OCI-LY7 (cell line): ENCODE measurements at regions not wholly inside any gene's neighbourhood (a gene's known extent, or its start where the extent isn't known, plus 50 kb on each side); places are given as distances from the start of the nearest gene placed in this dataset.

Experiments used
- BruUV-seq: library from RNA; stranded (reverse); fragments of 400-500 nt; replicated peaks from 2 replicates; lab custom pipeline; 2021; lab: Mats Ljungman, UMichigan
- CTCF ChIA-PET: fragments of 300-600 bp; sonication (Branson Sonifier 250); formaldehyde crosslinking; loops from one replicate; lab custom pipeline; 2022; ENCODE audit warnings: antibody characterized with exemption; ENCODE audit not compliant: unreplicated experiment; lab: Charles Lee
- POLR2A ChIA-PET: fragments of 300-600 bp; sonication (Branson Sonifier 250); formaldehyde crosslinking; loops from one replicate; lab custom pipeline; 2022; ENCODE audit warnings: antibody characterized with exemption; lab: Charles Lee
- DNase-seq: peaks from one replicate; pipeline ENCODE4 v3.0.0-alpha.2; 2015; ENCODE audit warnings: low spot score
- H2AFZ ChIP-seq: fragments of 200-600 bp; sonication (generic), shearing (Covaris generic); 2 replicates; pipeline ENCODE4 v1.6.1; 2014; ENCODE audit warnings: mild to moderate bottlenecking, antibody characterized with exemption, low read length, moderate library complexity
- H3K27ac ChIP-seq: fragments of 200-600 bp; sonication (generic); 2 replicates; pipeline ENCODE4 v1.5.1; 2014; ENCODE audit warnings: mixed run types, low read depth, mild to moderate bottlenecking, moderate library complexity, low read length, inconsistent platforms; ENCODE audit not compliant: poor library complexity, severe bottlenecking
- H3K36me3 ChIP-seq: fragments of 200-600 bp; sonication (generic); 2 replicates; pipeline ENCODE4 v1.6.1; 2014; ENCODE audit warnings: mild to moderate bottlenecking, antibody characterized with exemption, low read length, moderate library complexity, mixed read lengths; ENCODE audit not compliant: insufficient read depth
- H3K4me1 ChIP-seq: fragments of 200-600 bp; sonication (generic); 2 replicates; pipeline ENCODE4 v1.5.1; 2014; ENCODE audit warnings: mild to moderate bottlenecking, low read length; ENCODE audit not compliant: insufficient read depth, poor library complexity, severe bottlenecking
- H3K4me2 ChIP-seq: fragments of 200-600 bp; sonication (generic); 2 replicates; pipeline ENCODE4 v1.6.1; 2014; ENCODE audit warnings: mild to moderate bottlenecking, low read length
- H3K4me3 ChIP-seq: fragments of 200-600 bp; sonication (generic); 2 replicates; pipeline ENCODE4 v1.5.1; 2014; ENCODE audit warnings: mild to moderate bottlenecking, low read depth, low read length; ENCODE audit not compliant: poor library complexity, severe bottlenecking
- H3K79me2 ChIP-seq: fragments of 200-600 bp; sonication (generic); 2 replicates; pipeline ENCODE4 v1.6.1; 2016; ENCODE audit warnings: low read depth, mild to moderate bottlenecking, low read length, moderate library complexity, mixed read lengths; ENCODE audit not compliant: insufficient read depth
- H3K9me2 ChIP-seq: fragments of 200-600 bp; sonication (generic); 2 replicates; pipeline ENCODE4 v1.6.1; 2016; ENCODE audit warnings: mild to moderate bottlenecking, low read length, mixed read lengths; ENCODE audit not compliant: insufficient read depth
- H3K9me3 ChIP-seq: fragments of 200-600 bp; sonication (generic); 2 replicates; pipeline ENCODE4 v1.6.1; 2014; ENCODE audit warnings: mild to moderate bottlenecking, mixed run types, low read length, mixed read lengths
- H4K20me1 ChIP-seq: fragments of 200-600 bp; sonication (generic); 2 replicates; pipeline ENCODE4 v1.6.1; 2014; ENCODE audit warnings: mild to moderate bottlenecking, antibody characterized with exemption, low read length, moderate library complexity, mixed read lengths; ENCODE audit not compliant: insufficient read depth
- CTCF ChIP-seq: fragments of 200-600 bp; sonication (generic); conservative IDR thresholded peaks from 2 replicates; pipeline ENCODE4 v1.5.1; 2014; ENCODE audit warnings: mild to moderate bottlenecking, antibody characterized with exemption, low read length, moderate library complexity, mixed read lengths
- EZH2phosphoT487 ChIP-seq: fragments of 200-600 bp; sonication (generic); IDR thresholded peaks from 2 replicates; pipeline ENCODE4 v1.6.1; 2018; ENCODE audit warnings: low read depth, borderline replicate concordance, mild to moderate bottlenecking, mixed run types, antibody characterized with exemption, low read length, moderate library complexity, mixed read lengths
- intact Hi-C: fragments of 100-400 bp; cut with micrococcal nuclease; formaldehyde crosslinking; loops from one replicate; pipeline ENCODE4 v1.10.0; 2022; ENCODE audit not compliant: unreplicated experiment

DNA sequence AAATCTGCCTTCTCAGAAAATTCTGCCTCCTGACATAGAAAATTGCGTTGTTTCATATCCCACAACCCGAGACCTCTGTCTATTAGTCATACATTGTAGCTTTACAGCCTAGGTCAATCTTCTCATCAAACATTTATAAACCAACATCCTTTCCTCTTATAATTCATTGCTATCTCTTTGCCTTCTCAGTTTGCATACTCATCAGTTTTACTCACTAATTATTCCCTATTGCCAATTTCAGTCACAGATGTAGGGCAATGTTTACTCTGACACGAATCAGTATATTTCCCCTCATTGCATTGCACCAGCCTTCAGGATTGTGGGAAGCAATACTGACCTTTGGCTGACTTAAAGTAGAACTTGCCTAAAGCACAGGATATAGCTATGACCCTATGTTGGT is 247.2 kb downstream of the CEMIP2 start:
- H4K20me1 ChIP-seq = no peaks in the 10 kb centered on the region
- H3K79me2 ChIP-seq = no peaks in the 10 kb centered on the region
- H3K9me3 ChIP-seq = no peaks in the 10 kb centered on the region
- H2AFZ ChIP-seq = no peak overlapping the region
- TF ChIP-seq EZH2phosphoT487 = no peak
- no peak for TF ChIP-seq CTCF
- no peaks in the 10 kb centered on the region for H3K36me3 ChIP-seq
- H3K4me2 ChIP-seq = no peak overlapping the region
- no peak overlapping the region for H3K4me3 ChIP-seq
- DNase-seq = no peak
- no peaks in the 10 kb centered on the region for H3K4me1 ChIP-seq
- no peak overlapping the region for H3K27ac ChIP-seq
- POLR2A ChIA-PET = no interaction called here
- CTCF ChIA-PET = no interaction called here
- intact Hi-C loops = loop anchor here (10.0 kb wide), 1 partner anchor 236 kb away; no protein-coding TSS in a partner anchor
- BruUV-seq = no TSS peak
- H3K9me2 ChIP-seq = no peaks in the 10 kb centered on the region

GRCh38 chr9:71519098-71519696 is 249.1 kb downstream of the CEMIP2 start:
- Histone ChIP-seq H3K27ac (no peak overlapping the region), H4K20me1 (no peaks in the 10 kb centered on the region), H3K9me3 (no peaks in the 10 kb centered on the region), H3K36me3 (no peaks in the 10 kb centered on the region), H2AFZ (no peak overlapping the region), H3K4me1 (no peaks in the 10 kb centered on the region), H3K79me2 (no peaks in the 10 kb centered on the region), H3K4me3 (no peak overlapping the region), H3K4me2 (no peak overlapping the region), H3K9me2 (no peaks in the 10 kb centered on the region)
- ChIA-PET POLR2A (interaction anchor here (0.8 to 1.2 kb wide), 2 partner anchors 13 to 39 kb away, joined by 3 read pairs; no protein-coding TSS in a partner anchor), CTCF (no interaction called here)
- BruUV-seq = no TSS peak
- TF ChIP-seq CTCF (no peak), EZH2phosphoT487 (no peak)
- DNase-seq = no peak
- intact Hi-C loops = no loop called here

DNA sequence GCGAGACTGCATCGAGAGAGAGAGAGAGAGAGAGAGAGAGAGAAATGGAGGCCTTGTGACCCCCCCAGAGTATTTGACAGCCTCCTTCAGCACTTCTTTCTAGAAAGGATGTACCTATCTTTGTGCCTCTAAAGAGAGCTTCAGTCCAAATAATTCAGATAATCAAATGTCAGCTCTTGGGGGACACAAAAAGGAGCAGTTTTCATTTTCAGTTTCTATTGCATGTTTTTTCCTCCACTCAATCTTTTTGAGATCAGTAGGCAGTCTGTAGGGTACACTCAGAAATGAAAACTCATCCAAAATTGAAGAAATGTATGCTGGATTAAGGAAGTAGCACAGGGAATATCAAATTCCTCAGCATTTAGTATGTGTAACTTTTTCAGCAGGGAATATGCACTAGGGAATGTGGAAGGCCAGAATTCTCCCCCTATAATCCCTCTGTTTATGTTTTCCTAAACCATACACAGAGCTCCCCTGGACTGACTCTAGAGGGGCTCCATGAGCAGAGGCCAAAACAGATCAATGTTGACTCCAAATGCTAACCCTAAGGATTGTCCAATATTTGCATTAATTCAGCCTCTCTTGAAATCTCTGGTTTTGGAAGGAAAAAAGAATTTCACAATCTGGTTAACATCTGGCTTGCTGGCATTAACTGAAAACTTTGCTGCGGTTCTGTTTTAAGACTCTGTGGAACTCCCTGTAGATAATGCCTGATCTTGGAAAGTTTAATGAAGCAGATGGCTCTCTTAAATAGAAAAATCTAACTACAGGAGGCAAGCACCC is 250.1 kb downstream of the CEMIP2 start:
- Histone ChIP-seq H3K36me3 (no peaks in the 10 kb centered on the region), H4K20me1 (no peaks in the 10 kb centered on the region), H3K79me2 (no peaks in the 10 kb centered on the region), H3K9me3 (no peaks in the 10 kb centered on the region), H3K27ac (no peak overlapping the region), H3K4me3 (no peak overlapping the region), H2AFZ (no peak overlapping the region), H3K4me1 (no peaks in the 10 kb centered on the region), H3K9me2 (no peaks in the 10 kb centered on the region), H3K4me2 (no peak overlapping the region)
- intact Hi-C loops = no loop called here
- CTCF ChIA-PET = no interaction called here
- TF ChIP-seq CTCF = no peak
- TF ChIP-seq EZH2phosphoT487 = no peak
- POLR2A ChIA-PET = interaction anchor here (0.5 to 1.2 kb wide), 5 partner anchors 14 to 271 kb away, joined by 3 read pairs; no protein-coding TSS in a partner anchor
- no TSS peak for BruUV-seq
- no peak for DNase-seq
